ENCODE measurements at regions not wholly inside any gene's neighbourhood (a gene's known extent, or its start where the extent isn't known, plus 50 kb on each side); places are given as distances from the start of the nearest gene placed in this dataset.

DNA sequence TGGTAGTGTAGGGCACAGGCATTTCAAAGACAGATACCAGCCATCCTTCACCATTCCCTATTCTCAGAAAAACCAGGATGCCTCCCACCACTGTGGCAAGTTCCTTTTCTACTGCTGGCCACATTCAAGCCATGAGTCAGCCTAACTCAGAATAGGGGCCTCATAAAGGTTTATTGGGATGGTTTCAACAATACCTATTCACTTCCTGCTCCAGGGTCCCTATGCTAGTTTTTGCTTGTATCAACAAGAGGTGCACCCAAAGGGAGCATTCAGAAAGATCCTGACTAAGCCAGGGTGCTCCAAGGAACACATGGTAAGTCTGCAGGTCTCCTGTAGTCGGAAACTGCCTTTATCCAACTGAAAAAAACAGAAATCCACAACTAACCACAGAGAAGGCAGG lies 76.9 kb upstream of the EGR2 start:
- TF ChIP-seq, protein P1, sequence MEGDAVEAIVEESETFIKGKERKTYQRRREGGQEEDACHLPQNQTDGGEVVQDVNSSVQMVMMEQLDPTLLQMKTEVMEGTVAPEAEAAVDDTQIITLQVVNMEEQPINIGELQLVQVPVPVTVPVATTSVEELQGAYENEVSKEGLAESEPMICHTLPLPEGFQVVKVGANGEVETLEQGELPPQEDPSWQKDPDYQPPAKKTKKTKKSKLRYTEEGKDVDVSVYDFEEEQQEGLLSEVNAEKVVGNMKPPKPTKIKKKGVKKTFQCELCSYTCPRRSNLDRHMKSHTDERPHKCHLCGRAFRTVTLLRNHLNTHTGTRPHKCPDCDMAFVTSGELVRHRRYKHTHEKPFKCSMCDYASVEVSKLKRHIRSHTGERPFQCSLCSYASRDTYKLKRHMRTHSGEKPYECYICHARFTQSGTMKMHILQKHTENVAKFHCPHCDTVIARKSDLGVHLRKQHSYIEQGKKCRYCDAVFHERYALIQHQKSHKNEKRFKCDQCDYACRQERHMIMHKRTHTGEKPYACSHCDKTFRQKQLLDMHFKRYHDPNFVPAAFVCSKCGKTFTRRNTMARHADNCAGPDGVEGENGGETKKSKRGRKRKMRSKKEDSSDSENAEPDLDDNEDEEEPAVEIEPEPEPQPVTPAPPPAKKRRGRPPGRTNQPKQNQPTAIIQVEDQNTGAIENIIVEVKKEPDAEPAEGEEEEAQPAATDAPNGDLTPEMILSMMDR (IDR thresholded peaks at IDR 0.05) = no peak
- TF ChIP-seq POLR2A (IDR thresholded peaks at IDR 0.05) = no peak
